22Rv1 (cell line): ENCODE measurements at regions not wholly inside any gene's neighbourhood (a gene's known extent, or its start where the extent isn't known, plus 50 kb on each side); places are given as distances from the start of the nearest gene placed in this dataset.

ENCODE experiments used
- ZFX ChIP-seq: fragments of 450-650 bp; IDR thresholded peaks from 2 replicates; pipeline ENCODE4 v1.6.1; 2017; ENCODE audit warnings: antibody characterized with exemption, borderline replicate concordance
- TF ChIP-seq, protein P1 (sequence below): fragments of 450-650 bp; IDR thresholded peaks from 2 replicates; pipeline ENCODE4 v1.5.1; 2017; ENCODE audit warnings: mild to moderate bottlenecking

DNA sequence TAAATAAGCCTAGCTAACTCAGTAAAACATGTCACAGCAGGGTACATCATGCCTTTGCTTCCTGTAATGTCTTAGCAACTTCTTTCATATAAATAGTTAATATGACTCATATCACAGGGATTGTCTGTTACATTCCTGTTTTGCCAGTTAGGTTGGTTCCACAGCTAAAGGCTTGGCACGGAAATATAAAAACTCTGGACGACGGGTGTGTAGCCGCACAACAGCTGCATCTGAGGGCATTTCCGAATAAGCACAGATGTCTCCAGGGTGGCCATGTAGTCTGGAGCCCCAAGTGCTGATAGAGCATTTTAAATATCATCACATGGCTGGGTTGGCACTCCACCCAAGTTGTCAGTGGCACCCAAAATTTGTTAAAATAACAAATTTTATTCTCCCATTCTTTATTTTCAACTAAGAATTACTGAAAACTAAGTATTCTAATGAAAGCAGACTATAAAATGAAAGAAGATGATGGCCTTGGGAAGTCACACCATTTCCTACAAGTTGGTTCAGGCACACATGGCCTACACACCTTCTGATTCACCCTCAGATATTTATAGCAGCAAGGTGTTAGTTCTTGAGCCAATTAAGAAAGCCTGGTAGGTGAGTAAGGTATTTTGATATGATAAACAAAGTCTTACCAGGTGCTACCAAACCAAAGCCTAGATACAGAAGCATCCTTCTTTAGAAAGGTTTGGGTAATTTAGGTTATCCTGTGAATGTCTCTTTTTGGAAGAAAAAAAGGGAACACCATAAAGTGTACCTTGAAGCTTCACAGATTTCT, 61.8 kb upstream of the STK17B start:
- TF ChIP-seq, protein P1, sequence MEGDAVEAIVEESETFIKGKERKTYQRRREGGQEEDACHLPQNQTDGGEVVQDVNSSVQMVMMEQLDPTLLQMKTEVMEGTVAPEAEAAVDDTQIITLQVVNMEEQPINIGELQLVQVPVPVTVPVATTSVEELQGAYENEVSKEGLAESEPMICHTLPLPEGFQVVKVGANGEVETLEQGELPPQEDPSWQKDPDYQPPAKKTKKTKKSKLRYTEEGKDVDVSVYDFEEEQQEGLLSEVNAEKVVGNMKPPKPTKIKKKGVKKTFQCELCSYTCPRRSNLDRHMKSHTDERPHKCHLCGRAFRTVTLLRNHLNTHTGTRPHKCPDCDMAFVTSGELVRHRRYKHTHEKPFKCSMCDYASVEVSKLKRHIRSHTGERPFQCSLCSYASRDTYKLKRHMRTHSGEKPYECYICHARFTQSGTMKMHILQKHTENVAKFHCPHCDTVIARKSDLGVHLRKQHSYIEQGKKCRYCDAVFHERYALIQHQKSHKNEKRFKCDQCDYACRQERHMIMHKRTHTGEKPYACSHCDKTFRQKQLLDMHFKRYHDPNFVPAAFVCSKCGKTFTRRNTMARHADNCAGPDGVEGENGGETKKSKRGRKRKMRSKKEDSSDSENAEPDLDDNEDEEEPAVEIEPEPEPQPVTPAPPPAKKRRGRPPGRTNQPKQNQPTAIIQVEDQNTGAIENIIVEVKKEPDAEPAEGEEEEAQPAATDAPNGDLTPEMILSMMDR, result no peak
- TF ChIP-seq ZFX, result no peak
